GM21786 (cell line): ENCODE measurements at regions not wholly inside any gene's neighbourhood (a gene's known extent, or its start where the extent isn't known, plus 50 kb on each side); places are given as distances from the start of the nearest gene placed in this dataset.
A peak's percentile ranks its signal among the peaks of the same experiment; 100 is the strongest.

ENCODE experiments used
- ATAC-seq: cut with Tn5 transposase; IDR thresholded peaks from one replicate; pipeline ENCODE4 v1.9.1; 2021; ENCODE audit not compliant: unreplicated experiment

DNA sequence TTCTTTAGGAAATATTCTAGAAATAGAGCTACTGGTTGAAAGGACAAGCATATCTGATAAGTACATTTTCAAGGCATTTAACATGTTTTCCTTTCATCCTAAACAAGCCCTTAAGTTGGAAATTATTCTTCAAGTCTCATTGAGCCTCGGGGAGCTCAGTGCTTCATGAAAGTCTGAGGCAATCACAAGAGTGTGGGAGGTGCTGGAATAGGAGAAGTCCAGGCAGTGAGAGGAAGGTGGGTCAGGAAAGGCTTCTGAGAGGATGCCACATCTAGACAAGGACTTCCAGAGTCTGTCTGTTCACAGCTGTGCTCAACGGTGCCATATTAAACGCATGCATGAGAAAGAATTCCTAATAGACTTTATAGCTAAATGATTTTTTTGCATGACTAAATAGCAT, 69.8 kb downstream of the CD83 start:
- ATAC-seq = no peak

DNA sequence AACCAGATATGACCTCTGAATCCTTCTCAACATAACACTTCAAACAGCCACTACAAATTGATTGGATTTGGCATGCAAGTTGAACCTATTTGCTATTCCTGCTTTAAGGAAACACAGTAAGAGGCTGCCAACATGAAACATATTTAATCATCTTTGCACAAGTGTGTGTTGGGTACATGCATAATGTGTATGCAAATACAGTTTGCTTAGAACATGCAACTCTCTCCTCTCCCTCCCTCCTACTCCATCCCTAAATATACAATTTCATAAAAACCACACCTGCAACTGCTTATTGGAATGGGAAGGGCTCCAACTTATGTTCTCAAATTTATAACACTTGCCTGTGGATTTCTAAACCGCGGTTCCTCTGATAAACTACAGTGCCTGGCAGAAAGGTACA, 71.5 kb downstream of the CD83 start:
- ATAC-seq = no peak

DNA sequence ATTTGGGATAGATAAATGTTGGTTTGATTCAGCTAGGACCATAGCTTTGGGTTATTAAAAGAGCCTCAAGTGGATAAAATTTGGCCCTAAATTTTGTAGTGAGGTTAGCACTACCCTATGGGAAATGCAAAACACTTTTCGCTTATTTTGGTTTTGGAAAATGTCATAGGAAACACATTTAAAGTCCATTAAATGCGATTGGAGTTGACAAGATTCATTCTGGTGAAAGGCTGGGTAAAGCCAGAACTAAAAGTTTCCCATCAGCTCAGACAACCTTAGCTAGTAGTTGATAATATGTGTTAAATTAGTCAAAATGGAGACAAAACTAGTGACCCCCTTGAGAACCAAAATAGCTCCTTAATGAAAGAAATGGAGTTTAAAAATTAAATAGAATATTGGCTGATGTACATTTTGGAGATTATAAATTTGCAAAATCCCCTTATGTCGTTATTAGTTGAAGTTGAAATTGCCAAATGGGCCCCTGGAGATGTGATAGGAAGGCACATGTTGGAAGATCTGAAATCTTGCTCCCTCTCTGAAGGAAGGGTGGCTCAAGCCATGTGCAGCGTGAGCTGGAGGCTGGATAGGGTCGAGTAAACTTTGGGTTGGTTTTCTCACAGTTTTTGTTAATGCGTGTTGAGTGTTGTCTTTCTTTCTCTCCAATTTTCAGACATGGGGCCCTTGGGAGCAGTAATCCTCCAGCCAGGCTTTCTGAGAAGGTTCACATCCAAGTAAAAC, 72.8 kb downstream of the CD83 start:
- ATAC-seq = no peak

DNA sequence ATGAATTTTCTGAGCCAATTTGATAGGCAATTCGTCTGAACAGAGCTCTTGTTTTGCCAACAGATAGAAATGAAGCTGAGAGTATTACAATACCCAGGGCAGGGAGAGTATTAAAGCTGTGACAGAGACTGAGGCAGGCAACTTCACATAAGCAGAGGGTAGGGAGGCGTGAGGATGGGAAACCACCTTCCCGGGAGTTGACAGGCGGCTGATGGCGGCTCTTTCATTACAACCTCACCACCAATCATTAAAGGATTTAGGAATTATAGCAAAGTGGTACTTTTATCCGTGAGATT, 73.3 kb downstream of the CD83 start:
- ATAC-seq = no peak

DNA sequence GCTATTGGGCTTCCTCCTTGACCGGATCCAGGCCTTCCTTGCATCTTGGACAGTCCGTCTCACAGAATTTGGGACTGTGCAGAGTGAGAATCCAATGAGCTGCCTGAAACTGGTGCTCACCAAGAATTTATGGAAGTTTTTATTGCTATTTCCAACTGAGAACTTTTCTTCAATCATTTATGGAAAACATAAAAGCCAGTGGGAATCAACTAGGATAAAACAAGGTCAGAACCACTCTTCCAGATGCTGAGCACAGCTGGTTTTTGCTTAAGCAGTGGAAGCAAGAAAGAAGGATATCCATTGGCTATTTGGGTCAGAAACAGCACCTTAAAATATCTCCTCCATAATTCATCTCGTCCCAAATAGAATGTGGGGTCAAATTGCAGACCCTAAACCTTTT, 74.2 kb downstream of the CD83 start:
- ATAC-seq = no peak

DNA sequence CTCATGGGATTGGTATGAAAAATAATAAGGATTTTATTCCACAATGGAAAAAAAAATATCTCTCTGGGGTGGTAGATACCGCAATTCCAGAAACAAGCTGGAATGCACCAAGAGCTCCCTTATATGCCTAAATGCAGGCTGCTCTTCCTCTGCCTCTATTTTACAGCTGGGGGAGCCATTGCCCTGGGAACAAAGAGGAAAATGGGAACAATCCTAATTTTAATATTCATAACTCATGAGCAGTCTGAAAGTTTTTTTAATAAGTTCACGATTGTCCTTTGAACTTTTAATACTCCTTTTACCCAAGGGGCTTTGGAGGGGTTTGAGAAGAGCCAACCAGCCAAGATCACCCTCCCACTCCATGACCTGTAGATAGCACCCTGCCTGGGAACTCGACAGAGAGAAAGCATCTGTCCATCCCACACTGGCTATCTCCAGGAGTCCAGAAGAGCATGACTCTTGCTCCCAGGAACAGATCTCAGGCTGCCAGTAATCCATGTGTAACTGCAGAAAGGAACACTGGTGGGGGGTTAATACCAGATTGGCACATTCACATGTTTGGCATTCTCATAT, 74.7 kb downstream of the CD83 start:
- ATAC-seq = no peak

DNA sequence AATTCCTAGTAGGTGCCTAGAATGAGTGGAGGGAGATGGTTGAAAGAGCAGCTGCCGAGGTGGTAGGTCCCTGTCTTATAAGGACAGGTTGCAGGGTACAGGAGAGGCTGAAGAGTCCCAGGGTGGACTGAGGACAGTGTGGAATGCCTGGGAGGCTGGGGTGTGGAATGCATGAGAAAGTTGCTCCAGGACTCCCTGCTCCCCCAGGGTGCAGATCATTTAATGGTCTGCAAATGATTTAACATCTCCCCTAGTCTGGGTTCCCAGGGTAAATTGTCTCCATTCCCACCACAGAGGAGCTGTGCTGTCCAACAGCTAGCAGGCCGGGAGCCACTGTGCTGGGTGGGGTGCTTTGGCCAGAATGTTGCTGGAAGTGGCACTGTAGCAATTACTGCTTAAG, 76.0 kb downstream of the CD83 start:
- ATAC-seq = no peak

DNA sequence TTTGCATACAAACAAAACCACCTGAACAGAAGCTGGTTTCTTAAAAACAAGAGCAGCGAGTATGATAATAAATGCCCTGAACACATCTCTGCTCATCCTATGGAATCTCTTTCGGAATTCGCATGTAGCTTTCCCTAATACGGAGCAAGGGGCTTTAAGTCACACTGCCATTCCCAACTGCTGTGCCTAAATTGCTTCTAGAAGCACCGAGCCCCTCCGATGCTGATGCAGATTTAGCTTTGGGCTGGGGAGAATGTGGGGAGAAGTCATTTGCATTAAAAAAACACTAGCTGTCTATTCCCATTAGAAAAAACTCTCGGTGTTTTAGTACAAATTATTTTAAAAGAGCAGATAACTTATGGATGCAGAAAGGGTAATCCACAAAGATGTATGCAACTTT, 76.9 kb downstream of the CD83 start:
- no peak for ATAC-seq

DNA sequence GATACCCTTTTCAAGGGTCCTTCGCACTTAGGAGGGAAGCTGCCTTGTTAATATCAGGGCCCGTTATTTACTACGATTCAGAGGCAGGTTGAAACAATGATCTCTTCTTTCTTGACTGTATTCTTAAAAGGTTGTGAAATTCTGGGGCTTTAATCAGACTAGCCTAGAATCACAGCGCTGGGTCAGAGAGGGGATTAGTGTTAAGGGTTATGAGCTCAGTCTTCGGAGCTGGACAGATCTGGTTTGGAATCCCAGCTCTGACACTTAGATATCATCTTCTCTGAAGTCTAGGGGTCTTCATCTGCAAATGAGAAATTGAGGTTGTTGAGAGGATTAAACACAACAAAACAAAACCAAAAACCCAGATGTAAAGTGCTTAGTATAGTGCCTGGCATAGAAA, 77.4 kb downstream of the CD83 start:
- no peak for ATAC-seq

DNA sequence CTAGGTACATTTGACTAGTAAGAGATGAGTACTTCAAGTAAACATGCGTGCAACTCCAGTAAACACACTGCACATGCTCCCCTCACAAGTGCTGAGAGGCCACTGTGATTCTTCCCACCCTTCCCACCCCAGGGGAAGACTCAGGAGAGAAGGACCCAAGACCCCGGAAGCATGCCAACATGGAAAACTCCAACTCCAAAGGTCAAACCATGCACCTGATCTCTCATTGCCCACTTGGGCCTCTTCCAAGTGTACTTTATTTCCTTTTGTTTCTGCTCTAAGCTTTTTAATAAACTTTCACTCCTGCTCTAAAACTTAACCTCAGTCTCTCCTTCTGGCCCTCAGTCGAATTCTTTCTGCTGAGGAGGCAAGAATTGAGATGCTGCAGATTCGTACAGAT, 78.5 kb downstream of the CD83 start:
- ATAC-seq = no peak

DNA sequence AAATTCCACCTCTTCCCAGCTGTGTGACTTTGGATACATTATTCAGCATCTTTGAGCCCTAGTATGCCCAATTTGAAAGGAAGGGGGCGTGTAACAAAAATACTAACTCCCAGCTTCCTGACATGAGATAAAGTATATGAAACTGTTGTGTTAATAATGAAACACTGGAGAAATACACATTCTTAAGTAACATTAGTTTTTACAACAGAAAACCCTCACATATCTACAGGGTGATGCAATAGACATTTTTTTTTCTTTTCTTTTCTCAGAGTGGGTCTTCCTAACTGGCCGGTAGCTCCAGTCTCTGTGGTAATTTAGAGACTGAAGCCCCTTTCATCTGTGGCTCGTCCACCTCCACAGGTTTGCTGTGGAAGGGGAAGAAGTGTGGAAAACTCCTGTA, 79.5 kb downstream of the CD83 start:
- no peak for ATAC-seq

DNA sequence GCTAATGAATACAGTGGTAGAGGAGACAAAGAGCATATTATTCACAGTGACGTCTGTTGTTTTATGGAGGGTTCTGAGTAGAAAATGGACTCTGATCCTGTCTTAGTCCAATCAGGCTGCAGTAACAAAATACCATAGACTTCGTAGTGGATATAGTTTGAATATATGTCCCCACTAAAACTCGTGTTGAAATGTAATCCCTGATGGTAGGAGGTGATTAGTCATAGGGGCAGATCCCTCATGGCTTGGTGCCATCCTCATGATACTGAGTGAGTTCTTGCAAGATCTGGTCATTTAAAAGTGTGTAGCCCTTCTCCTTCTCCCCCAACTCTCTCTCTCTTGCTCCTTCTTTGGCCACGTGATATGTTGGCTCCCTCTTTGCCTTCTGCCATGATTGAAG, 82.5 kb downstream of the CD83 start:
- ATAC-seq = no peak

DNA sequence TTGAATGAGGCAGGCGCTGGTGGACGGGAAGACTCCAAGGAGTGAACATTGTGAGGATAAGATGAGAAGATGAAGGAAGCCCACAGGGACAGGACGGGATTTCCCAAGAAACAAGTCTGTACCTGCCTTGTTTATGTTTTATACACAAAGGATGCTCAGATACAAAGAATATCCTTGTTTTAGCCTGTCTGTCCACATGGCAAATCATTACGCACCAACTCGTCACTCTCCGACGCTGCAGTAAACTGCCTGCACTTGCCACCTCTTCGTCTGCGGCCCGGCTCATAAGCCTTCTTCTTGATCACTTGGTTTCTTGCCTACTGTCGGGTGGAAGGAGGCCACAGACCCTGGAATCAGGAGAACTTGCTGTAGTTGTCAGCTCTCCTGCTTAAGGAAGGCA, 85.4 kb downstream of the CD83 start:
- no peak for ATAC-seq

DNA sequence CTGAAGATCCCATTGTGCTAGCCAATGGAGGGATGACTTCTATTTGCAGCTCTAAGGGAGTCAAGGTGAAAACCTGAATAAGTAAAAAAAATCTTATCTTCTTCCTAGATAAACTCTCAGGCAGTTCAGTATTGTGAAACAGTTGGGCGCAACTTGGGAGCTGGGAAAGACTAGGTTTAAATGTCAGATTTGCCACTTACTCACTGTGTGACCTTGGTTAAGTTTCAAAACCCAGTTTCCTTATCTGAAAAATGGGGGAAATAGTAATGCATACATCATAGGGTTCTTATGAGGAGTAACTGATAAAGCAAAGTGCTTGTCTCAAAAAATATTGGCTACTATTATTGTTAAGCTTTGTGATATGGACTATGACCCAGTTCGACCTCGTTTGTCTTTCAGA, 88.8 kb downstream of the CD83 start:
- ATAC-seq = no peak

DNA sequence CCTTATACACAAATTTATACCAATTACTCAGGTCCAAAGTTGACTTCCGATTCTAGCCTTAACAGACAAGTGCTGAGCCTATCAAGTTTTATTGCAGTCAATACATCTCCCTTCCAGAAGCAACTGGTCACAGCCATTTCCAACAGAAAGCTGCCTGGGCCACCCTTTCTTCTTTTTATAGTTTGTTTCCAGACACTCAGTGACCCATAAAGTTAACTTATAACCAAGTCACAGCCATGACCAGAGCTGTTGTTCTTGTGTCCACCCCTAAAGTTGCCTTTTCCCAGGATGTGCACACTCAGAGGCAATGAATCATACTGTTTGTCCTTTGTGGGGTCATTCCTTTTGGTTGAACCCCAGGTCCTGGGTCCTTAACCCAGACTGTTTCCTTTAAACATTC, 89.9 kb downstream of the CD83 start:
- no peak for ATAC-seq

DNA sequence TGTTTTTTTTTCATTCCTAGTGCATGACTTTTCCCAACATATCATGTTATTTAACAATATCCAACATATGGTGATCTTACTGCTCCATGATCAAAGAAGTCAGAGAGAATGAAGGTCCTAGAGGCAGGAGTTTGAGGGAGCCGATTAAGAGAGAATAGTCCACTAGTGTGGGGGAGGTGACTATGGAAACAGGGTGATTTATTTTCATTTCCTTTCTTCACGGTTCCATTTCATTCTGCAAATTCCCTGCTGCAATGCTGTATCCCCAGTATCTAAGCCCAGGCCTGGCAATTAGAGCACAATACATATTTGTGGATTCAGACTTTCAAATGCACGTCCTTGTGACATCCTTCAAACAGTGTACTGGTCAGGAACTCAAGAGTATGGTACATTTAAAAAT, 91.4 kb downstream of the CD83 start:
- ATAC-seq = no peak

DNA sequence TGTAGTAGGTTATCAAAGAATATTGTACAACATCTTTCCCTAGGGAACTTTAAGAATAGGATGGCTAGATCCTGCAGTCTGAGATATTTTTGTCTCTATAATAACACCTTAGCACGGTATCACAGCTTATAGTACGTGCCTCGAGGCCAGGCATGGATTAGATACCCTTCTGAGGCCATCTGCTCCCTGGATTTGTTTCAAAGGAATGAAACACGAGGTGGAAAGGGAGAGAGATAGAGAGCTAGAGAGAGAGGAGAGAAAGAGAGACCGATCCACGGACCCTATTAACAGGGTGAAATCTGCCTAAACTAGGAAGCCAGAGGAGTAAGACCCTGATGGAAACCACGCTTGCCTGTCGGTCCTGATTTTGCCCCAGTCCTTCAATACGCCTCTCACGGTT, 92.5 kb downstream of the CD83 start:
- no peak for ATAC-seq

DNA sequence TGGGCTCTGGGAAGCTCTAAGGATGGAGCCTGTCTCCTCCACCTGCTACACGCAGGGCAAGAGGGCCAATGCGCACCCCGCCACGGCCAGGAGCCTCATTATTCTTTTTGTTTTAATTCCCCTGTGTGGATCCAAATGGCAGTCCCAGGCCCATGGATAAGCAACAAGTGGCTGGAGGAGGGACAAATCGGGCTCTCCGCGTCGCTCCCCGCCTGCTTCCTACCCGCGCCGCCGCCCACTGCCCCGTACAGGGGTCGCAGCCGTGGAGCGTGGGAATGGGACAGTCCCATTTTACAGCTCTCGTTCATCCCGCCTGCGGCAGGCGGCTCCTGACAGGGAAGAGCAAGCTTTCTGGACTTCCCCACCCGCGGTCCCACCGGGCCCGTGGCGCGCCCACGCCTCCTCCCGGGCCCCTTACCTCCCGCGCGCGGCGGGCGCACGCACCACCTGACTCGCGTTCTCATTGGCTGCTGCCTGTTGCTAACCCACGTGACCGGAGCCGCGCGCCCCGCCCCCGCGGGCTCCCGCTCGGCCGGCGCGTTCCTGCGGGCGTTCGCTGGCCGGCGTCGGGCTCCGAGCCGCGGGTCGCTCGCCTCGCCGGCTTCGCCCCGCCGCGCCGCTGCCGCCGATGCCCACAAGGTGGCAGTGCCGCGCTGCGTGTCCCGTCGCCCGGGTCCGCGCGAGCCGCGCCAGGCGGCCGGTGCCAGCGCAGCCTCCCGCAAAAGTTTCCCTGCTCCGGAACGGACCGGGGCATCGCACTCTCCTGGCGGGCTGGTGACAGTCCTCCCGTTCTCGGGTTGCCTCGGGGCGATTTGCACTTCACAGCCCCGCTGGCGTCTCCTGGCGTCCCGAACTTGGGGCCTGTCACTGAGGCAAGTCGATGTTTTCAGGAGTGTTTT, 93.3 kb downstream of the CD83 start:
- peak; percentile 80 for ATAC-seq

DNA sequence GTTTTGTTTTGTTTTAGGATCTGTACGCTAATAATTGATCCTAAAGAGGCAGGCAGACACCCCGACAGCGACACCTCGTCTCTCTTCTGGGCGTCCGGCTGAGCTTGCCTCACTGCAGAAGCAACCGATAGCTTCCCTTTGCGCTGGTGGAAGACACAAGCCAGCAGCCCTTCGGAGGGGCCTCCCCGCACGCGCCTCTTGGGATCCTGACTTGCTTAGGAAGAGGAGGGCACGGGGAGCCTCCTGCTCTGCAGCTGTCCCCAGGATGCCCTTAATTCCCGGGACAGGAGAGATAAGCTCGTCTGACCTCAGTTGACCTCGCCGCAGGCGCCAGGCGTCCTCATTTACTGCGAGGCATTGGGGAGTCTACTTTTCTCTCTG, 94.0 kb downstream of the CD83 start:
- ATAC-seq = peak; percentile 12

DNA sequence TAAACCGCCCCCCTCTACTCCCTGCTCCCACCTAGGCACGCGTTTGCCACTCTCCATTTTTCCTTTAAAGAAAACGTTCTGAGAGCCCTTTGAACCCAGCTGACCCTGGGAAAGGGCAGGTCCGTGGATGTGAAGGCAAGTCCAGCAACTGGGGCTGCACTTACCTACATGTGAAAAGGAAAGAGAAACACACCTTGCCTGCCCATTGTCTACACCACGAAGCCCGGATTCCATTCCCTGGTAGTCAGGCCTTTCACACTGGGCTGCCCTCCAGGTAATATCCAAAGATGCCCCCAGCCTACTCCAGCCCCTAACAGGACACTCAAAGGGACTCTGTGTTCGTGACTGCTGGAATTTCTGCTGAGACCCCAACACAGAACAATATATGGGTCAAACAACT, 94.4 kb downstream of the CD83 start:
- ATAC-seq = no peak

DNA sequence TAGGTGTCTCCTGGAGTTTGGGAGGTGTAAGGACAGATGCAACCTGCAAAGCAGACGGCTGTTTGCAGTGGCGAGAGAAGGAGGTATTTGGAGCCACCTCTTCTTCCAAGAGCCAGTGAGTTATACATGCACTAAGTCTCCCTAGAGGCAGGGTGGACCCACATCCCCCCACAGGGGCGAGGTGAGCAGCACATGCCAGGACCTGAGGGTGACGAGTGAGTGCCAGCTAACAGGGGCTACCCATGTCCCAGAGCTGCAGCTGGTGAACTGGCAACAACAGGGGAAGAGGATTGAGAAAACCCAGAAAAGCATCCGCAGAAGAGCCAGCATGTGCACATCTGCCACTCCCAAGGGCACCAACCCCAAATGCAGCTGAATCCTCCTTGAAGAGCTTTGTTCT, 95.1 kb downstream of the CD83 start:
- ATAC-seq = no peak

DNA sequence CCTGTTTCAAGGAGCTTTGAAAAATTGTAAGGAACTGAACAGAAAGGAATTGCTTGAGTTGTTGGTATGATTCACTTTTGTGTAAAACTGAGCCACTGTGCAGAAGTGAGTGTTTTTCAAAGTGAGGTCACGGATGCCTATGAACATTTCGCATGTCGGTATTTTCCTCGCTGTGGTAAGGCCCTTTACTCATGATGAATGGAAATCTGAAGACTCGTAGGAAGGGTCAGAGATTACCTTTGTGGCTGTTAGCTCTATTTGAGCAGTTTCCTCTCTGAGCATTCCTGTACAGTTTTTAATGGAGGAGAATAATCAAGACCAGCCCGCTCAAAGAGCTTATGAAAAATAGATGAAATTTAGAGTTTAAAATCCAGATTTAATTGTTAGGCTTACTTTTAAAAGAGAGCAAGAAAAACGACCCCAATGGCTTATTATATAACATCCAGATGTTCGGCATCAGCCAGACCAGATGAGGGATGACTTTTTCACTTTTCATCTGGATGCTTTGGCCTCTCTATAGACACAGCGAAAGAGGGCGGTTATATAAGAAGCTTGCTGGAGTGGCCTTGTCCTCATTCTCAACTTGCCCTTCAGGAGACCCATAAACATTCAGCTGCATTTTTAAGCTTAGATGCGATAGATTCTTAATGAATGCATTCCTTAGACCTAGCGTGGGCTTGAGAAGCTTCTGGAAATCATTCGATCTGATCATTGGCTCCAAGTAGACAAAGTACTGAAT, 99.5 kb downstream of the CD83 start:
- ATAC-seq = no peak
